OCI-LY7 (cell line): ENCODE measurements at regions not wholly inside any gene's neighbourhood (a gene's known extent, or its start where the extent isn't known, plus 50 kb on each side); places are given as distances from the start of the nearest gene placed in this dataset.

ENCODE experiments used
- CTCF ChIP-seq: fragments of 200-600 bp; sonication (generic); conservative IDR thresholded peaks from 2 replicates; pipeline ENCODE4 v1.5.1; 2014; ENCODE audit warnings: mild to moderate bottlenecking, antibody characterized with exemption, low read length, moderate library complexity, mixed read lengths
- EZH2phosphoT487 ChIP-seq: fragments of 200-600 bp; sonication (generic); IDR thresholded peaks from 2 replicates; pipeline ENCODE4 v1.6.1; 2018; ENCODE audit warnings: low read depth, borderline replicate concordance, mild to moderate bottlenecking, mixed run types, antibody characterized with exemption, low read length, moderate library complexity, mixed read lengths

GRCh38 chr2:118493213-118493612, 354.2 kb downstream of the EN1 start:
- TF ChIP-seq CTCF, result no peak
- TF ChIP-seq EZH2phosphoT487, result no peak
